Mesothelial cell of epicardium (in vitro differentiated cells): ENCODE measurements at regions not wholly inside any gene's neighbourhood (a gene's known extent, or its start where the extent isn't known, plus 50 kb on each side); places are given as distances from the start of the nearest gene placed in this dataset.
"Not testable (repeated sequence)": the region's sequence is repeated elsewhere in the genome, so short reads cannot be mapped to it uniquely, and the experiment has no call there.

Source experiments
- DNase-seq, 2 experiments: peaks; one replicate each; pipeline ENCODE4 v3.0.0; 2021; ENCODE audit warnings: low spot score in 2 of 2; ENCODE audit not compliant: unreplicated experiment in 2 of 2
- H3K27ac Mint-ChIP-seq: 2 replicates; pipeline ENCODE4 v1.8.0; 2021; ENCODE audit warnings: mixed read lengths
- H3K27me3 Mint-ChIP-seq: 2 replicates; pipeline ENCODE4 v1.8.0; 2021; ENCODE audit warnings: low read depth, mixed read lengths
- H3K36me3 Mint-ChIP-seq: 2 replicates; pipeline ENCODE4 v1.8.0; 2021; ENCODE audit warnings: mixed read lengths
- H3K4me1 Mint-ChIP-seq: 2 replicates; pipeline ENCODE4 v1.8.0; 2021; ENCODE audit warnings: mixed read lengths
- H3K4me3 Mint-ChIP-seq: 2 replicates; pipeline ENCODE4 v1.8.0; 2021; ENCODE audit warnings: mild to moderate bottlenecking, moderate library complexity, mixed read lengths
- H3K9me3 Mint-ChIP-seq: 2 replicates; pipeline ENCODE4 v1.8.0; 2021; ENCODE audit warnings: mixed read lengths
- TF ChIP-seq, protein P1 (sequence below): fragments of 200-600 bp; sonication (generic); IDR thresholded peaks from one replicate; pipeline ENCODE4 v1.5.0; 2021; ENCODE audit warnings: antibody characterized with exemption; ENCODE audit not compliant: unreplicated experiment

DNA sequence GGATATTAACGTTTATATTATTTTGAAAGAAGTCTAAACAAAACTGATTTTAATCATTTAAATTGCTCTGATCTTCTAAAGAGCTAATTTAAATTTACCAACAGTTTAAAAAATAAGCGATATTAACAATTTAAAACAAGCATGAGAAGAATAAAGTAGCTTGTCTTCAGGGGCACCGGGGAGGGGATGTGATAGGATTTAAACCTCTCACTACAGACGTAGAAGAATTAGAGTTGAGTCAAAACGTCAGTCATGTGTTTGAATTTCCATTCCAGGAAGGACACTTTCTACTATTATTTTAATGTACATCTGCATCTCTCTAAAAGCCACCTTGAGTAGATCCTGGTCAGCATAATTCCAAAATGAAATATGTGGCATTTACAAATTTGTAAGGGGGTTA, 58.2 kb upstream of the TPTE start:
- Mint-ChIP-seq H3K36me3 (no peaks in the 10 kb centered on the region), H3K27me3 (no peaks in the 10 kb centered on the region), H3K4me1 (no peaks in the 10 kb centered on the region), H3K4me3 (no peak overlapping the region), H3K27ac (no peak overlapping the region), H3K9me3 (no peaks in the 10 kb centered on the region)
- TF ChIP-seq, protein P1, sequence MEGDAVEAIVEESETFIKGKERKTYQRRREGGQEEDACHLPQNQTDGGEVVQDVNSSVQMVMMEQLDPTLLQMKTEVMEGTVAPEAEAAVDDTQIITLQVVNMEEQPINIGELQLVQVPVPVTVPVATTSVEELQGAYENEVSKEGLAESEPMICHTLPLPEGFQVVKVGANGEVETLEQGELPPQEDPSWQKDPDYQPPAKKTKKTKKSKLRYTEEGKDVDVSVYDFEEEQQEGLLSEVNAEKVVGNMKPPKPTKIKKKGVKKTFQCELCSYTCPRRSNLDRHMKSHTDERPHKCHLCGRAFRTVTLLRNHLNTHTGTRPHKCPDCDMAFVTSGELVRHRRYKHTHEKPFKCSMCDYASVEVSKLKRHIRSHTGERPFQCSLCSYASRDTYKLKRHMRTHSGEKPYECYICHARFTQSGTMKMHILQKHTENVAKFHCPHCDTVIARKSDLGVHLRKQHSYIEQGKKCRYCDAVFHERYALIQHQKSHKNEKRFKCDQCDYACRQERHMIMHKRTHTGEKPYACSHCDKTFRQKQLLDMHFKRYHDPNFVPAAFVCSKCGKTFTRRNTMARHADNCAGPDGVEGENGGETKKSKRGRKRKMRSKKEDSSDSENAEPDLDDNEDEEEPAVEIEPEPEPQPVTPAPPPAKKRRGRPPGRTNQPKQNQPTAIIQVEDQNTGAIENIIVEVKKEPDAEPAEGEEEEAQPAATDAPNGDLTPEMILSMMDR: no peak
- DNase-seq: no peak

DNA sequence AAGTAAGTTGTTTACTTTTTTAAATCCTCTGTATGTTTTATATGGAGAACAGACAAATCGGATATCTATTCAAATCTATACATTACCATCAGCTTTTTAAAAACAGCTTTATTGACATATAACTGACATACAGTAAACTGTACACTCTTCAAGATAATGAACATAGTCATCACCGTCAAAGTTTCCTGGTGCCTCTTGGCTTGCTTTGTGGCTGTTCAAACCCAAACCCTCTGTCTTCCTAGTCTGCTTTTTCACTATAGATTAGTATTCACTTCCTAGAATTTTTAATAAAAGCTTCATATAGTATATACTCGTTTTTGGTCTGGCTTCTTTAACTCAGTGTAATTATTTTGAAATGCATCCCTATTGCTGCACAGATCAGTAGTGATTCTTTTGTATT, 56.4 kb upstream of the TPTE start:
- DNase-seq: no peak
- no peaks in the 10 kb centered on the region for H3K27me3 Mint-ChIP-seq
- TF ChIP-seq, protein P1: no peak
- H3K36me3 Mint-ChIP-seq: no peaks in the 10 kb centered on the region
- H3K9me3 Mint-ChIP-seq: no peaks in the 10 kb centered on the region
- no peak overlapping the region for H3K4me3 Mint-ChIP-seq
- H3K27ac Mint-ChIP-seq: no peak overlapping the region
- H3K4me1 Mint-ChIP-seq: no peaks in the 10 kb centered on the region

DNA sequence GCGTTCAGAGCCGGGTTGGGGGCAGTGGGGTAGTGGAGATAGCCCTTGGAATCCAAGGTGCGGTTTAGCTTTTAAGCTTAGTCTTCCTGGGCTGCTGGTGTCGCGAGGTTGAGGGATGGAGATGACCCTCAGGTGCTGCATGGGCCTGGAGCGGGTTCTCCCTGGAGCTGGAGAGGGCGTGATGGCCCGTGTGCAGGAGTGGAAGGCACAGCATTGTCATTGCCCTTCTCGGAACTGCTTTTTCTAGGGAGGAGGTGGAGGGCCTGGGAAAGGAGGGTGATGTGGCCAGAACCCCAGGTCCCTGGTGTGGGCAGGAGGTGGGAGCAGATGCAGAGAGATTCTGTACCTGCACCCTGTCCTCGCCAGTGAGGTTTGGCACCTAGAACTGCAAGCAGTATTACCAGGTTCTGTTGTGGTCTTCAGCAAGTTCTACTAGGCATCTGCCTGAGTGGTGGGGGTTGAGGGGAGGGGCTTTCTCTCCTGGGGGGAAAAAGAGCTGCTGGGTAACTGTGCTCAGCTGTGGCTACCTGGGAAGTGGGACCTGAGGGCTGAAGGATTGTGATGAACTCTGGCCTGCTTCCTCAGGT, 55.8 kb upstream of the TPTE start:
- not testable (repeated sequence) for H3K4me1 Mint-ChIP-seq, H3K27ac Mint-ChIP-seq, H3K36me3 Mint-ChIP-seq, H3K27me3 Mint-ChIP-seq, H3K9me3 Mint-ChIP-seq, H3K4me3 Mint-ChIP-seq
- peak in 1 of 2 experiments; percentile 27 for DNase-seq

DNA sequence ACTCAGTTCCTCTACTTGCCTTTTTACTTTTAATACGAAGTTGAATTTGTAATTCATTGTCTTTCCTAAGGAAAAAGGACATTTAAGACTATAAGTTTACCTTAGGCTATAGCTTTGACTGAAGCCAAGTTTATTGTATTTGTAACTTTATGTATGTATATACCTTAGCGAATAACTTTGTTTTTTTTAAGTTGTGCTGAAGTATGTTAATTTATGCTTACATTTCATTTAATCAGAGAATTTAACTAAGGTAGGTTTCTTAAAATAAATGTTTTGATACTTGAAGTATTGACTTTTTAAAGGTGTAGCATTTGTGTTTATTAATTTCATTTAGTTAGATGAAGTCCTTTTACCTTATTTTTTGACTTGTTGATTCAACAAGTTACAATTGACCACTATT, 55.2 kb upstream of the TPTE start:
- Mint-ChIP-seq H3K27me3 (no peaks in the 10 kb centered on the region), H3K4me1 (no peaks in the 10 kb centered on the region), H3K4me3 (no peak overlapping the region), H3K9me3 (no peaks in the 10 kb centered on the region), H3K36me3 (no peaks in the 10 kb centered on the region), H3K27ac (no peak overlapping the region)
- TF ChIP-seq, protein P1: no peak
- DNase-seq: no peak
